ENCODE measurements at regions not wholly inside any gene's neighbourhood (a gene's known extent, or its start where the extent isn't known, plus 50 kb on each side); places are given as distances from the start of the nearest gene placed in this dataset.

DNA sequence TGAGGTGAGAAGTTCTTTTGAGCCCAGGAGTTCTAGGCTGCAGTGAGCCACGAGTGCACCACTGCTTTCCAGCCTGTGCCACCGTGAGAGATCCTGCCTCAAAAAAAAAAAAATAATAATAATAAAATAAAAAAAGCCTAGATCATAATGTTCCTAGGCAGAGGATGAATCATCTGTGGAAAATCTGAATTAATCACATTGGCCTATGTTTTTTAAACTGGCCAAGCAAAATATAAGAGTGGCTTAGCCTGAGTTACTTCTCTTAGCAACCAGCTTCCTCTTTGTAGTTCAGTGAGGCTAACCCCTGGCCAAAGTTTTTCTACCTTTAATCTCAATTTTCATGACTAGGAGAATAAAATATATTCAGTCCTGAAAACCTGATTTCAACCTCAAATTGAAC lies 614.6 kb downstream of the PPP4R3C start:
- Mint-ChIP-seq H3K27me3 (no peaks in the 10 kb centered on the region), H3K27ac (no peak overlapping the region), H3K9me3 (ENCODE audit: insufficient read depth) (peaks cover 2% of the 10 kb centered on the region), H3K4me1 (no peaks in the 10 kb centered on the region), H3K4me3 (no peak overlapping the region)
- ATAC-seq (ENCODE audit: low read depth) (no peak), DNase-seq (no peak)
- Histone ChIP-seq H2AFZ (ENCODE audit: insufficient read depth, low read depth, low read length, poor library complexity, severe bottlenecking) (no peak overlapping the region), H3K4me3 (ENCODE audit: control extremely low read depth in 1 of 5, extremely low read depth in 1 of 5, insufficient read depth in 1 of 5, low read depth in 2 of 5, low read length in 4 of 5) (no peak overlapping the region), H3K4me1 (ENCODE audit: control insufficient read depth in 2 of 2, insufficient read depth in 2 of 2, low read length in 2 of 2) (no peaks in the 10 kb centered on the region), H3K9me3 (ENCODE audit: control extremely low read depth in 1 of 3, control insufficient read depth in 2 of 3, insufficient read depth in 1 of 3, low read length in 2 of 3) (no peaks in the 10 kb centered on the region), H3K9ac (ENCODE audit: low read length) (no peak overlapping the region), H3K79me2 (ENCODE audit: control insufficient read depth, insufficient read depth, low read length) (no peaks in the 10 kb centered on the region), H3K27ac (ENCODE audit: low read length in 2 of 2) (no peak overlapping the region), H3K36me3 (replicated peaks in 1 of 2; ENCODE audit: control extremely low read depth in 1 of 2, control insufficient read depth in 1 of 2, extremely low read depth in 1 of 2, insufficient read depth in 2 of 2, low read length in 1 of 2) (no peaks in the 10 kb centered on the region), H3K27me3 (replicated peaks in 1 of 4; ENCODE audit: control extremely low read depth in 1 of 4, control insufficient read depth in 3 of 4, insufficient read depth in 4 of 4, low read length in 3 of 4) (no peaks in the 10 kb centered on the region), H4K20me1 (ENCODE audit: control insufficient read depth, insufficient read depth, low read length, poor library complexity, severe bottlenecking) (no peaks in the 10 kb centered on the region), H3K4me2 (replicated peaks; ENCODE audit: low read depth, low read length, poor library complexity, severe bottlenecking) (no peak overlapping the region)
- WGBS (ENCODE audit: insufficient coverage): no CpG with 5 or more reads among the region's 2 CpGs
- intact Hi-C loops (cut with micrococcal nuclease): no loop called here
- no peak for TF ChIP-seq EZH2 (IDR thresholded peaks at IDR 0.05; ENCODE audit: borderline replicate concordance, insufficient read depth, low read depth, low read length, poor library complexity, severe bottlenecking)
- CTCF ChIA-PET: no interaction called here
- POLR2A ChIA-PET: no interaction called here

- Histone ChIP-seq H3K4me3 (ENCODE audit: control extremely low read depth in 1 of 5, extremely low read depth in 1 of 5, insufficient read depth in 1 of 5, low read depth in 2 of 5, low read length in 4 of 5) (no peak overlapping the region), H3K36me3 (replicated peaks in 1 of 2; ENCODE audit: control extremely low read depth in 1 of 2, control insufficient read depth in 1 of 2, extremely low read depth in 1 of 2, insufficient read depth in 2 of 2, low read length in 1 of 2) (no peaks in the 10 kb centered on the region), H3K9ac (ENCODE audit: low read length) (no peak overlapping the region), H3K4me1 (ENCODE audit: control insufficient read depth in 2 of 2, insufficient read depth in 2 of 2, low read length in 2 of 2) (no peaks in the 10 kb centered on the region), H3K79me2 (ENCODE audit: control insufficient read depth, insufficient read depth, low read length) (no peaks in the 10 kb centered on the region), H3K27ac (ENCODE audit: low read length in 2 of 2) (no peak overlapping the region), H3K9me3 (ENCODE audit: control extremely low read depth in 1 of 3, control insufficient read depth in 2 of 3, insufficient read depth in 1 of 3, low read length in 2 of 3) (no peaks in the 10 kb centered on the region), H4K20me1 (ENCODE audit: control insufficient read depth, insufficient read depth, low read length, poor library complexity, severe bottlenecking) (no peaks in the 10 kb centered on the region), H2AFZ (ENCODE audit: insufficient read depth, low read depth, low read length, poor library complexity, severe bottlenecking) (no peak overlapping the region), H3K27me3 (replicated peaks in 1 of 4; ENCODE audit: control extremely low read depth in 1 of 4, control insufficient read depth in 3 of 4, insufficient read depth in 4 of 4, low read length in 3 of 4) (no peaks in the 10 kb centered on the region), H3K4me2 (replicated peaks; ENCODE audit: low read depth, low read length, poor library complexity, severe bottlenecking) (no peak overlapping the region)
- Mint-ChIP-seq H3K27me3 (no peaks in the 10 kb centered on the region), H3K9me3 (ENCODE audit: insufficient read depth) (no peaks in the 10 kb centered on the region), H3K4me1 (no peaks in the 10 kb centered on the region), H3K4me3 (no peak overlapping the region), H3K27ac (no peak overlapping the region)
- WGBS (ENCODE audit: insufficient coverage): no CpG with 5 or more reads among the region's 2 CpGs
- ChIA-PET CTCF (no interaction called here), POLR2A (no interaction called here)
- no peak for TF ChIP-seq EZH2 (IDR thresholded peaks at IDR 0.05; ENCODE audit: borderline replicate concordance, insufficient read depth, low read depth, low read length, poor library complexity, severe bottlenecking)
- TF ChIP-seq CTCF (IDR thresholded peaks at IDR 0.05): no peak
- DNase-seq: no peak
- ATAC-seq (ENCODE audit: low read depth): no peak
- intact Hi-C loops (cut with micrococcal nuclease): no loop called here
Observed at GRCh38 chrX:26845056-26845455, 618.1 kb downstream of the PPP4R3C start.
